Activated CD4-positive, alpha-beta T cell treated with anti-CD3 and anti-CD28 coated beads, Interleukin-2, amount 10 ng/mL, durations not matched to agents 7 days and 5 days (primary cell): ENCODE measurements at regions not wholly inside any gene's neighbourhood (a gene's known extent, or its start where the extent isn't known, plus 50 kb on each side); places are given as distances from the start of the nearest gene placed in this dataset.

Source experiments
- CTCF ChIA-PET: fragments of 350-600 bp; sonication (Branson Sonifier 250); formaldehyde crosslinking; loops from one replicate; lab custom pipeline; 2021; ENCODE audit warnings: antibody characterized with exemption; lab: Charles Lee
- POLR2A ChIA-PET: fragments of 350-600 bp; sonication (Branson Sonifier 250); formaldehyde crosslinking; loops from one replicate; lab custom pipeline; 2021; ENCODE audit warnings: antibody characterized with exemption; lab: Charles Lee
- DNase-seq: peaks from one replicate; pipeline ENCODE4 v3.0.0-alpha.2; 2020
- H3K27ac Mint-ChIP-seq: one replicate; pipeline ENCODE4 v1.8.0; 2021; ENCODE audit warnings: mild to moderate bottlenecking, moderate library complexity, mixed read lengths
- H3K27me3 Mint-ChIP-seq: one replicate; pipeline ENCODE4 v1.8.0; 2021; ENCODE audit warnings: mixed read lengths
- H3K36me3 Mint-ChIP-seq: one replicate; pipeline ENCODE4 v1.8.0; 2021; ENCODE audit warnings: low read depth, mixed read lengths
- H3K4me1 Mint-ChIP-seq: one replicate; pipeline ENCODE4 v1.8.0; 2021; ENCODE audit warnings: mixed read lengths
- H3K4me3 Mint-ChIP-seq: one replicate; pipeline ENCODE4 v1.8.0; 2021; ENCODE audit warnings: mild to moderate bottlenecking, moderate library complexity, mixed read lengths
- H3K9me3 Mint-ChIP-seq: one replicate; pipeline ENCODE4 v1.8.0; 2021; ENCODE audit warnings: mixed read lengths

DNA sequence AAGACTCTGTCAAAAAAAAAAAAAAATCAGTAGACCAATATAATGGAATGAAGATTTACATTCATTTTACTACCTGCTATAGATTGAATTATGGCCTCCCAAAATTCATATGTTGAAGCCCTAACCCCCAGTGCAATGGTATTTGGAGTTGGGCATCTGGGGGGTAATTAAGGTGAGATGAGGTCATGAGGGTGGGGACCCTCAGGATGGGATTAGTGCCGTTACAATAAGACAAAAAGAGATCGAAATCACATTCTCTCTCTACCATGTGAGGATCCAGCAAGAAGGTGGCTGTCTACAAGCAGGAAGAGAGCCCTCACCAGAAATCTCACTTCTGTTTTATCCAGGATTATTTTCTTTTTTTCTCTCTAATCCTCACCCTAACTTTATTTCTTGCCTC lies 100.6 kb upstream of the LOC128125822 start:
- no peak for DNase-seq
- Mint-ChIP-seq H3K27me3 (no peaks in the 10 kb centered on the region), H3K27ac (no peak overlapping the region), H3K4me1 (no peaks in the 10 kb centered on the region), H3K4me3 (no peak overlapping the region), H3K9me3 (no peaks in the 10 kb centered on the region), H3K36me3 (no peaks in the 10 kb centered on the region)
- ChIA-PET CTCF (no interaction called here), POLR2A (no interaction called here)

- Mint-ChIP-seq H3K27me3 (peaks cover 2% of the 10 kb centered on the region), H3K4me1 (no peaks in the 10 kb centered on the region), H3K9me3 (no peaks in the 10 kb centered on the region), H3K4me3 (no peak overlapping the region), H3K36me3 (no peaks in the 10 kb centered on the region), H3K27ac (no peak overlapping the region)
- no peak for DNase-seq
- ChIA-PET POLR2A (no interaction called here), CTCF (no interaction called here)
These were observed 96.6 kb upstream of the LOC128125822 start for GRCh38 chr6:63475707-63476106.

- H3K27me3 Mint-ChIP-seq: peaks cover 2% of the 10 kb centered on the region
- H3K9me3 Mint-ChIP-seq: no peaks in the 10 kb centered on the region
- no peak for DNase-seq
- POLR2A ChIA-PET: no interaction called here
- H3K4me3 Mint-ChIP-seq: no peak overlapping the region
- no peaks in the 10 kb centered on the region for H3K4me1 Mint-ChIP-seq
- CTCF ChIA-PET: no interaction called here
- no peaks in the 10 kb centered on the region for H3K36me3 Mint-ChIP-seq
- H3K27ac Mint-ChIP-seq: no peak overlapping the region
These were observed 96.0 kb upstream of the LOC128125822 start for GRCh38 chr6:63476302-63476701.

DNA sequence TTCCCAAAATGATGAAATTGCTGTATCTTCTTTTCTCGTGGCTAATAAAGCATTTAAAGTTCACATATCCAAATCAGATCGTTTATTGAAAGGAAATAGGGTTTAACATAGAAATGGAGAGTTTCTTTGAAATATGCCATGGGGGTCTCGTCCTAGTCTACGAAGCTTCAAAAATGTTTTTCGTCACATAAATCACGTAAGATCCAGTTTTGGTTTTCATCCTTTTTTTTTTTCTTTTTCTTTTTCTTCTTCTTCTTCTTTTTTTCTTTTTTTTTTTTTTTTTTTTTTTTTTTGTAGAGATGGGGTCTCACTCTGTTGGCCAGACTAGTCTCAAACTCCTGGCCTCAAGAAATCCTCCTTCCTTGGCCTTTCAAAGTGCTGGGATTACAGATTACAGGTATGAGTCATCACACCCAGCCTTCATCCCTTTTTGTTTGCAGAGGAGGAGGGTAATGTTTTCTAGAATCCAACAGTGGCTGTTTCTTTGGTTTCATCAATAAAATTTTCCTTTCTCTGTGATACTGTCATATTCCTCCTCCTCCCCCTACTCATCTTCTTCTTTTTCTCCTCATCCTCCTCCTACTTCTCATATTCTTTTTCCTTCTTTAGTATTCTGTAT lies 94.7 kb upstream of the LOC128125822 start:
- CTCF ChIA-PET: no interaction called here

DNA sequence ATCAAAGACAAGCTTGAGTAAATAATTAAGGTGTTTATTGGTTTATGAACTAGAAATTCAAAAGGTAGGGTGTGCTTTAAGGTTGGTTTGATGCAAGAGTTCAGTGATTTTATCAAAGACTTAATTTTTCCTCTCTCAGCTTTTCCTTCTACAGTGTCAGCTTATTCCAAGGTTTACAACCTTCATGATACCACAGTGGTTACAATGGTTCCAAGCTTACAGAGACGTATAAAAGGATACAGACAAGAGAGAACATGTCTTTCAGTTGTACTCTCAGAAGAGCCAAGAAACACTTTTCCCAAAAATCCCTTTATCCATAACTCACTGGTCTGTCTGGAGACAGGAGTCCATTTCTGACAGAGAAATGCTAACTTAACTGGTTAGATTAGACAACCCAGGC lies 93.5 kb upstream of the LOC128125822 start:
- Mint-ChIP-seq H3K27me3 (peaks cover 2% of the 10 kb centered on the region), H3K4me3 (no peak overlapping the region), H3K27ac (no peak overlapping the region), H3K36me3 (no peaks in the 10 kb centered on the region), H3K9me3 (no peaks in the 10 kb centered on the region), H3K4me1 (no peaks in the 10 kb centered on the region)
- ChIA-PET POLR2A (no interaction called here), CTCF (interaction anchor here (0.6 to 0.9 kb wide), 2 partner anchors 8 to 518 kb away, joined by 3 to 4 read pairs; no protein-coding TSS in a partner anchor)
- DNase-seq: no peak

More for the DNA sequence above, 94.7 kb upstream of the LOC128125822 start:
- H3K9me3 Mint-ChIP-seq: no peaks in the 10 kb centered on the region
- no peaks in the 10 kb centered on the region for H3K36me3 Mint-ChIP-seq
- H3K27me3 Mint-ChIP-seq: peaks cover 2% of the 10 kb centered on the region
- H3K4me1 Mint-ChIP-seq: no peaks in the 10 kb centered on the region
- H3K27ac Mint-ChIP-seq: no peak overlapping the region
- no peak overlapping the region for H3K4me3 Mint-ChIP-seq
- POLR2A ChIA-PET: no interaction called here
- no peak for DNase-seq

DNA sequence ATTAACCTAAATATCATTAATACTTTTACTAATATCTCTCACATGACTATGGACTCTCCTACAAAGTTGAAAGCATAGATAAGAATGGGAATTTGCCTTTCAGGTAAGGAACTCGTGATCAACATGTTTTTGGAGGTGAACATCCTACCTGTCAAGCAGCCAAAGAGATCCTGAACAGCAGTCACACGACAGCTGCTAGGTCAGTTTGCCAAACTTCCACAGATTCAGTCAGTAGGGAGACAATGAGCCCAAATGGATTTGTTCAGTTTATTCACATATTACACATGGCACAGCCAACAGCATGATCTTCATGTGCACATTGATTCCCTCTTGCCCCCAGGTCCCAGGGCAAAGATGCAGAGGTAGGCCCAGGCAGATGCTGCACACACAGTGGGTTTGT lies 86.1 kb upstream of the LOC128125822 start:
- no peak overlapping the region for H3K27ac Mint-ChIP-seq
- no peaks in the 10 kb centered on the region for H3K4me1 Mint-ChIP-seq
- no peak for DNase-seq
- no peak overlapping the region for H3K4me3 Mint-ChIP-seq
- CTCF ChIA-PET: interaction anchor here (0.8 kb wide), 1 partner anchor 7 kb away, joined by 3 read pairs; no protein-coding TSS in a partner anchor
- H3K27me3 Mint-ChIP-seq: peaks cover 1% of the 10 kb centered on the region
- POLR2A ChIA-PET: no interaction called here
- no peaks in the 10 kb centered on the region for H3K36me3 Mint-ChIP-seq
- no peaks in the 10 kb centered on the region for H3K9me3 Mint-ChIP-seq

DNA sequence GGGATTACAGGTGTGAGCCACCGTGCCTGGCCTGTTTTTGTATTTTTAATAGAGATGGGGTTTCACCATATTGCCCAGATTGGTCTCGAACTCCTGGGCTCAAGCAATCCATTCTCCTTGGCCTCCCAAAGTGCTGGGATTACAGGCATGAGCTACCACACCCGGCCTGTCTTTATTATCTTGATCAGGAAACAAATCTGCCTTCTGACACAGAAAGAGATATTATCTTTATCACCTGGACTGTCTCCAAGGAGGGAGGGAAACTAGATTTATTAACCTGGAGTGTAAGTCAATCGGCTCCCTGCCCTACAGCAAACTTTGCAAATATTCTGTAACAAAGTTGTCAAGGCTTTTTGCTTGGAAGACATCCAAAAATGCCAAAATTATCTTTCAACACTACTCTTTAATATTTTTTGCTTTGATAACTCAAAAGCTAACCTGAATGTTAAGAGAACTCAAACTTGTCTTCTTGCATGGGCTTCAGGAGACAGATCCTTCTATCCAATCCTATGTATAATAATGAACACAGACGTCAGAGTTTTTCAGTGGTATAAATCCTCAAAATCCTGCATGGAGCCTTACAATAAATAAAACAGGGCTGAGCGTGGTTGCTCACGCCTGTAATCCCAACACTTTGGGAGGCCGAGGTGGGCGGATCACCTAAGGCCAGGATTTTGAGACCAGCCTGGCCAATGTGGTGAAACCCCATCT lies 85.0 kb upstream of the LOC128125822 start:
- ChIA-PET POLR2A (no interaction called here), CTCF (interaction anchor here (0.8 to 0.9 kb wide), 2 partner anchors 9 to 111 kb away, joined by 3 read pairs; no protein-coding TSS in a partner anchor)
- Mint-ChIP-seq H3K27ac (no peak overlapping the region), H3K4me1 (no peaks in the 10 kb centered on the region), H3K9me3 (no peaks in the 10 kb centered on the region), H3K36me3 (no peaks in the 10 kb centered on the region), H3K4me3 (no peak overlapping the region), H3K27me3 (peaks cover 2% of the 10 kb centered on the region)
- no peak for DNase-seq

GRCh38 chr6:63491119-63491518 lies 81.2 kb upstream of the LOC128125822 start:
- no peak for DNase-seq
- Mint-ChIP-seq H3K27ac (no peak overlapping the region), H3K9me3 (no peaks in the 10 kb centered on the region), H3K36me3 (no peaks in the 10 kb centered on the region), H3K4me1 (no peaks in the 10 kb centered on the region), H3K4me3 (no peak overlapping the region), H3K27me3 (peaks cover 7% of the 10 kb centered on the region)
- ChIA-PET POLR2A (no interaction called here), CTCF (no interaction called here)

GRCh38 chr6:63492476-63492875 lies 79.8 kb upstream of the LOC128125822 start:
- Mint-ChIP-seq H3K27ac (no peak overlapping the region), H3K36me3 (no peaks in the 10 kb centered on the region), H3K4me1 (no peaks in the 10 kb centered on the region), H3K9me3 (no peaks in the 10 kb centered on the region), H3K27me3 (peaks cover 7% of the 10 kb centered on the region), H3K4me3 (no peak overlapping the region)
- POLR2A ChIA-PET: no interaction called here
- CTCF ChIA-PET: no interaction called here
- no peak for DNase-seq

DNA sequence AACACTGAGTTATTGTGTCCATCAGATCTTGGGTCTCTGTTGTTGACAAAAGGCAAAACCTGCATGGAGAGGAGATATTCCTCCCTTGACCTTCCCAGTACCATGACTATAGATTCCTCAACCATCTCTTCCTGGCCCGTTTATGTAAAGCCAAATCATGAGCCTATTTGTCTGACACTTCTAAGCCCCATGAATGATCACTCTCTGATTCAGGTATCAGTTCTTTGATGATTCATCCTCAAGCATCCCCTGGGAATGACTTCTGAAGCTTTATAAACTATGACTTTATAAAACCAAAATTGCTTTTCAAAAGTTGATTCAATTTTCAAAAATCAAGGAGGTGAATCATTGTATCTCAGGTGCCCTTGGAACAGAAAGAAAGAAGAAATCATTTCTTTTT lies 78.7 kb upstream of the LOC128125822 start:
- no peaks in the 10 kb centered on the region for H3K4me1 Mint-ChIP-seq
- no peaks in the 10 kb centered on the region for H3K36me3 Mint-ChIP-seq
- CTCF ChIA-PET: interaction anchor here (0.6 kb wide), 1 partner anchor 26 kb away, joined by 3 read pairs; no protein-coding TSS in a partner anchor
- peaks cover 12% of the 10 kb centered on the region for H3K27me3 Mint-ChIP-seq
- POLR2A ChIA-PET: no interaction called here
- H3K9me3 Mint-ChIP-seq: no peaks in the 10 kb centered on the region
- no peak overlapping the region for H3K27ac Mint-ChIP-seq
- no peak for DNase-seq
- H3K4me3 Mint-ChIP-seq: no peak overlapping the region

DNA sequence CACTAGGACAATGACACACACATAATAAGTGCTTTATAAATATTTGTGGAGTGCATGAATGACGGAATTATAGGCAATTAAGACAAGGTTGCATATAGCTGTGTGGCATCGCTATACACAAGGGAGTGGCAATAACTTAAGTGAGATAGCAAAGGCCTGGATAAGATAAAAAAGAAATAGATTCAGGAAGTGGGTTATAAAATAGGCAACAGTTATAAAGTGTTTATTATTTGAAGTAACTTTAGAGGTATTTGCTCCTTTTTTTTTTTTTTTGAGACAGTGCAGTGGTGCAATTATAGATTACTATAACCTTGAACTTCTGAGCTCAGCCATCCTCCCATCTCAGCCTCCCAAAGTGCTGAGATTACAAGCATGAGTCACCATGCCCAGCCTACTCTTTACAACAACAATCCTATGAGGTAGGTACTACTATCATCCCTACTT lies 75.9 kb upstream of the LOC128125822 start:
- H3K27me3 Mint-ChIP-seq: peaks cover 18% of the 10 kb centered on the region
- no peak for DNase-seq
- no peaks in the 10 kb centered on the region for H3K36me3 Mint-ChIP-seq
- POLR2A ChIA-PET: no interaction called here
- CTCF ChIA-PET: no interaction called here
- no peak overlapping the region for H3K27ac Mint-ChIP-seq
- H3K4me1 Mint-ChIP-seq: no peaks in the 10 kb centered on the region
- no peak overlapping the region for H3K4me3 Mint-ChIP-seq
- H3K9me3 Mint-ChIP-seq: no peaks in the 10 kb centered on the region

GRCh38 chr6:63502156-63502555 lies 70.1 kb upstream of the LOC128125822 start:
- Mint-ChIP-seq H3K27me3 (peaks cover 18% of the 10 kb centered on the region), H3K4me3 (no peak overlapping the region), H3K36me3 (no peaks in the 10 kb centered on the region), H3K27ac (no peak overlapping the region), H3K4me1 (peaks cover 4% of the 10 kb centered on the region), H3K9me3 (no peaks in the 10 kb centered on the region)
- POLR2A ChIA-PET: no interaction called here
- CTCF ChIA-PET: no interaction called here
- DNase-seq: no peak

DNA sequence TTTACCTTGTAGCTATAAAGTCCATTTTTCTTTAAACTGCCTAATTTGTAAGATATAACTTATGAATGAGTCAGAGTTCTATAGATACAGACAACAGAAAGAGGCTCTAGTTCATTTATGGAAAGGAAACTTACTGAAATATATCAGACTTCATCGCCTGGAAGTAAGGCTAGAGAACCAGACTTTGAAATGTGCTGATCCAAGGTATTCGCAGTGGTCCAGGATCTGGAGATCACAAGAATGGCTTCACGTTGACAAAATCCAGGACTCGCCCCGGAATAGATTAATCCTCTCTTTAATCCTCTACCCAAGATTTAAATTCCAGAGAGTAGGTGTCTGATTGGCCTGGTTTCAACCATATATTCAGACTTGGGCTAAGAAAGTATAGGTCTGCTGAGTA lies 69.1 kb upstream of the LOC128125822 start:
- H3K27ac Mint-ChIP-seq: no peak overlapping the region
- H3K36me3 Mint-ChIP-seq: no peaks in the 10 kb centered on the region

More for the DNA sequence above, 69.1 kb upstream of the LOC128125822 start:
- ChIA-PET CTCF (no interaction called here), POLR2A (no interaction called here)
- H3K27me3 Mint-ChIP-seq: peaks cover 15% of the 10 kb centered on the region
- no peaks in the 10 kb centered on the region for H3K9me3 Mint-ChIP-seq
- H3K4me3 Mint-ChIP-seq: no peak overlapping the region
- no peak for DNase-seq
- peaks cover 4% of the 10 kb centered on the region for H3K4me1 Mint-ChIP-seq
